Astrocyte (in vitro differentiated cells and primary cell): ENCODE measurements at regions not wholly inside any gene's neighbourhood (a gene's known extent, or its start where the extent isn't known, plus 50 kb on each side); places are given as distances from the start of the nearest gene placed in this dataset.

ENCODE experiments used
- DNase-seq: peaks from one replicate; pipeline ENCODE4 v3.0.0-alpha.2; 2010; ENCODE audit warnings: low read depth
- FAIRE-seq: peaks from 2 replicates; lab custom pipeline; 2011; peaks lifted over from hg19 to GRCh38; lab: Jason Lieb, UNC
- H2AFZ ChIP-seq: 2 replicates; pipeline ENCODE4 v1.6.0; 2012; ENCODE audit warnings: low read depth, low read length, inconsistent platforms
- H3K27ac ChIP-seq: 2 replicates; pipeline ENCODE4 v1.5.1; 2011; ENCODE audit warnings: low read depth, low read length, inconsistent platforms
- H3K27me3 ChIP-seq: 2 replicates; pipeline ENCODE4 v1.6.0; 2011; ENCODE audit warnings: low read length, inconsistent platforms; ENCODE audit not compliant: insufficient read depth
- H3K36me3 ChIP-seq: 2 replicates; pipeline ENCODE4 v1.5.1; 2011; ENCODE audit warnings: low read length, inconsistent platforms; ENCODE audit not compliant: insufficient read depth
- H3K4me1 ChIP-seq: 2 replicates; pipeline ENCODE4 v1.5.1; 2011; ENCODE audit warnings: low read length, inconsistent platforms; ENCODE audit not compliant: insufficient read depth
- H3K4me2 ChIP-seq: 2 replicates; pipeline ENCODE4 v1.6.0; 2012; ENCODE audit warnings: low read length, inconsistent platforms
- H3K4me3 ChIP-seq: 2 replicates; pipeline ENCODE4 v1.5.1; 2011; ENCODE audit warnings: low read depth, mild to moderate bottlenecking, low read length, inconsistent platforms; ENCODE audit not compliant: insufficient read depth
- H3K79me2 ChIP-seq: 2 replicates; pipeline ENCODE4 v1.6.0; 2012; ENCODE audit warnings: mild to moderate bottlenecking, low read length, inconsistent platforms; ENCODE audit not compliant: insufficient read depth
- H3K9ac ChIP-seq: 2 replicates; pipeline ENCODE4 v1.6.0; 2012; ENCODE audit warnings: mild to moderate bottlenecking, low read length, inconsistent platforms
- H3K9me3 ChIP-seq: 2 replicates; pipeline ENCODE4 v1.5.1; 2012; ENCODE audit warnings: low read depth, mild to moderate bottlenecking, low read length, inconsistent platforms; ENCODE audit not compliant: insufficient read depth
- H4K20me1 ChIP-seq: 2 replicates; pipeline ENCODE4 v1.6.0; 2012; ENCODE audit warnings: low read length, inconsistent platforms; ENCODE audit not compliant: insufficient read depth
- H3K27ac Mint-ChIP-seq: one replicate; pipeline ENCODE4 v1.8.0; 2021; ENCODE audit warnings: mild to moderate bottlenecking, mixed read lengths; ENCODE audit not compliant: unreplicated experiment
- H3K27me3 Mint-ChIP-seq: one replicate; pipeline ENCODE4 v1.8.0; 2021; ENCODE audit warnings: low read depth, mixed read lengths; ENCODE audit not compliant: unreplicated experiment
- H3K36me3 Mint-ChIP-seq: one replicate; pipeline ENCODE4 v1.8.0; 2021; ENCODE audit warnings: low read depth, mixed read lengths; ENCODE audit not compliant: unreplicated experiment
- H3K4me1 Mint-ChIP-seq: one replicate; pipeline ENCODE4 v1.8.0; 2021; ENCODE audit warnings: low read depth, mixed read lengths; ENCODE audit not compliant: unreplicated experiment
- H3K4me3 Mint-ChIP-seq: one replicate; pipeline ENCODE4 v1.8.0; 2021; ENCODE audit warnings: mild to moderate bottlenecking, moderate library complexity, mixed read lengths; ENCODE audit not compliant: unreplicated experiment
- H3K9me3 Mint-ChIP-seq: one replicate; pipeline ENCODE4 v1.8.0; 2021; ENCODE audit warnings: mild to moderate bottlenecking, mixed read lengths; ENCODE audit not compliant: unreplicated experiment
- CTCF ChIP-seq: IDR thresholded peaks from 2 replicates; pipeline ENCODE4 v1.5.1; 2011; ENCODE audit warnings: low read depth, mild to moderate bottlenecking, inconsistent platforms, low read length, moderate library complexity; ENCODE audit not compliant: insufficient read depth
- EZH2 ChIP-seq: IDR thresholded peaks from 2 replicates; pipeline ENCODE4 v1.6.1; 2012; ENCODE audit warnings: mild to moderate bottlenecking, low read length, inconsistent platforms; ENCODE audit not compliant: insufficient read depth

- Mint-ChIP-seq H3K27me3 (peaks cover 21% of the 10 kb centered on the region), H3K36me3 (no peaks in the 10 kb centered on the region), H3K4me1 (peaks cover 9% of the 10 kb centered on the region), H3K27ac (no peak overlapping the region), H3K4me3 (no peak overlapping the region), H3K9me3 (peaks cover 1% of the 10 kb centered on the region)
- Histone ChIP-seq H3K4me2 (no peak overlapping the region), H2AFZ (no peak overlapping the region), H3K4me3 (no peak overlapping the region), H3K27ac (no peak overlapping the region), H3K27me3 (no peaks in the 10 kb centered on the region), H3K79me2 (no peaks in the 10 kb centered on the region), H4K20me1 (no peaks in the 10 kb centered on the region), H3K9ac (no peak overlapping the region), H3K36me3 (no peaks in the 10 kb centered on the region), H3K9me3 (no peaks in the 10 kb centered on the region), H3K4me1 (peaks cover 10% of the 10 kb centered on the region)
- TF ChIP-seq EZH2 (no peak), CTCF (no peak)
- FAIRE-seq (no peak), DNase-seq (no peak)
Measured at GRCh38 chrX:39724544-39724943, 373.2 kb downstream of the BCOR start.

- Histone ChIP-seq H3K9me3 (no peaks in the 10 kb centered on the region), H3K9ac (no peak overlapping the region), H3K36me3 (no peaks in the 10 kb centered on the region), H3K27me3 (no peaks in the 10 kb centered on the region), H2AFZ (no peak overlapping the region), H3K4me3 (no peak overlapping the region), H3K4me2 (no peak overlapping the region), H3K4me1 (peaks cover 15% of the 10 kb centered on the region), H4K20me1 (no peaks in the 10 kb centered on the region), H3K79me2 (no peaks in the 10 kb centered on the region), H3K27ac (no peak overlapping the region)
- no peak for TF ChIP-seq EZH2
- TF ChIP-seq CTCF = no peak
- DNase-seq = no peak
- Mint-ChIP-seq H3K9me3 (peaks cover 1% of the 10 kb centered on the region), H3K4me3 (no peak overlapping the region), H3K4me1 (peaks cover 9% of the 10 kb centered on the region), H3K36me3 (no peaks in the 10 kb centered on the region), H3K27me3 (peaks cover 19% of the 10 kb centered on the region), H3K27ac (no peak overlapping the region)
- FAIRE-seq = no peak
Measured at GRCh38 chrX:39725114-39725513, 372.6 kb downstream of the BCOR start.

GRCh38 chrX:39725928-39726619 is 371.7 kb downstream of the BCOR start:
- DNase-seq (peak; percentile 89), FAIRE-seq (peak; percentile 82)
- H3K4me2 ChIP-seq = peak overlapping the region; percentile 57
- peaks cover 13% of the 10 kb centered on the region for H3K27me3 Mint-ChIP-seq
- H3K4me1 Mint-ChIP-seq = peaks cover 14% of the 10 kb centered on the region
- peaks cover 1% of the 10 kb centered on the region for H3K9me3 Mint-ChIP-seq
- no peaks in the 10 kb centered on the region for H3K36me3 Mint-ChIP-seq
- peak overlapping the region; percentile 72 for H3K27ac Mint-ChIP-seq
- no peaks in the 10 kb centered on the region for H3K36me3 ChIP-seq
- H3K79me2 ChIP-seq = no peaks in the 10 kb centered on the region
- no peak overlapping the region for H3K9ac ChIP-seq
- TF ChIP-seq EZH2 = no peak
- no peak for TF ChIP-seq CTCF
- peaks cover 20% of the 10 kb centered on the region for H3K4me1 ChIP-seq
- H3K9me3 ChIP-seq = no peaks in the 10 kb centered on the region
- H3K4me3 Mint-ChIP-seq = no peak overlapping the region
- H3K4me3 ChIP-seq = no peak overlapping the region
- H3K27me3 ChIP-seq = no peaks in the 10 kb centered on the region
- H3K27ac ChIP-seq = no peak overlapping the region
- no peaks in the 10 kb centered on the region for H4K20me1 ChIP-seq
- no peak overlapping the region for H2AFZ ChIP-seq
